CD14-positive monocyte (primary cell): ENCODE measurements at regions not wholly inside any gene's neighbourhood (a gene's known extent, or its start where the extent isn't known, plus 50 kb on each side); places are given as distances from the start of the nearest gene placed in this dataset.

ENCODE experiments used
- DNase-seq, 3 donors: peaks; one replicate each; pipeline ENCODE4 v3.0.0-alpha.2; 2011 to 2022
- H2AFZ ChIP-seq: 2 replicates; pipeline ENCODE4 v1.6.0; 2012; ENCODE audit warnings: mild to moderate bottlenecking, low read depth, low read length, inconsistent platforms; ENCODE audit not compliant: insufficient read depth, poor library complexity, severe bottlenecking
- H3K27ac ChIP-seq, 2 donors: 1 replicate in 1 of 2; 2 replicates in 1 of 2; pipeline ENCODE4 v1.5.1; 2012 to 2013; ENCODE audit warnings: low read length in 2 of 2, control low read depth in 1 of 2, inconsistent platforms in 1 of 2, low read depth in 1 of 2, mild to moderate bottlenecking in 1 of 2
- H3K27me3 ChIP-seq, 2 donors: one replicate each; pipeline versions ENCODE4 v1.6.0 to v1.6.1; 2011 to 2013; ENCODE audit warnings: low read length in 2 of 2; ENCODE audit not compliant: control insufficient read depth in 2 of 2, insufficient read depth in 2 of 2
- H3K36me3 ChIP-seq, 2 donors: replicated peaks in 1 of 2; 1 replicate in 1 of 2; 2 replicates in 1 of 2; pipeline versions ENCODE4 v1.5.1 to v1.6.1; 2012 to 2013; ENCODE audit warnings: low read length in 2 of 2, control low read depth in 1 of 2, inconsistent platforms in 1 of 2, mild to moderate bottlenecking in 1 of 2; ENCODE audit not compliant: insufficient read depth in 2 of 2, control insufficient read depth in 1 of 2
- H3K4me1 ChIP-seq, 2 donors: 1 replicate in 1 of 2; 2 replicates in 1 of 2; pipeline versions ENCODE4 v1.5.1 to v1.6.1; 2012 to 2013; ENCODE audit warnings: low read length in 2 of 2, control low read depth in 1 of 2, inconsistent platforms in 1 of 2, mild to moderate bottlenecking in 1 of 2, moderate library complexity in 1 of 2; ENCODE audit not compliant: insufficient read depth in 2 of 2, control insufficient read depth in 1 of 2
- H3K4me2 ChIP-seq: replicated peaks from 2 replicates; pipeline ENCODE3; 2012; ENCODE audit warnings: low read length, moderate library complexity, mild to moderate bottlenecking; ENCODE audit not compliant: poor library complexity, severe bottlenecking; ENCODE audit errors: extremely low read depth
- H3K4me3 ChIP-seq, 3 experiments: fragments of 200-600 bp in 1 of 3; sonication (generic) in 1 of 3; replicated peaks in 1 of 3; 1 replicate in 2 of 3; 2 replicates in 1 of 3; pipeline ENCODE4 v1.5.1; 2011 to 2013; ENCODE audit warnings: low read length in 3 of 3, mild to moderate bottlenecking in 3 of 3, control low read depth in 2 of 3, low read depth in 2 of 3, inconsistent platforms in 1 of 3, moderate library complexity in 1 of 3
- H3K79me2 ChIP-seq: 2 replicates; pipeline ENCODE4 v1.6.0; 2012; ENCODE audit warnings: mild to moderate bottlenecking, control low read depth, inconsistent platforms, low read length, moderate library complexity; ENCODE audit not compliant: insufficient read depth
- H3K9ac ChIP-seq: 2 replicates; pipeline ENCODE4 v1.6.0; 2017; ENCODE audit warnings: low read length, mild to moderate bottlenecking; ENCODE audit not compliant: insufficient read depth, poor library complexity, severe bottlenecking
- H3K9me3 ChIP-seq, 2 donors: replicated peaks in 1 of 2; 1 replicate in 1 of 2; 2 replicates in 1 of 2; pipeline versions ENCODE4 v1.5.1 to v1.6.1; 2012 to 2013; ENCODE audit warnings: low read length in 2 of 2, control low read depth in 1 of 2; ENCODE audit not compliant: control insufficient read depth in 1 of 2, insufficient read depth in 1 of 2
- H4K20me1 ChIP-seq: 2 replicates; pipeline ENCODE4 v1.6.0; 2012; ENCODE audit warnings: mild to moderate bottlenecking, low read length, control low read depth, moderate library complexity; ENCODE audit not compliant: insufficient read depth
- H3K27ac Mint-ChIP-seq, 7 donors: one replicate each; pipeline ENCODE4 v1.8.0; 2020; ENCODE audit warnings: mild to moderate bottlenecking in 7 of 7, mixed read lengths in 7 of 7, moderate library complexity in 6 of 7, inconsistent platforms in 2 of 7
- H3K27me3 Mint-ChIP-seq, 3 donors: one replicate each; pipeline ENCODE4 v1.8.0; 2021 to 2022; ENCODE audit warnings: low read depth in 3 of 3, mild to moderate bottlenecking in 3 of 3, mixed read lengths in 3 of 3, moderate library complexity in 3 of 3, inconsistent platforms in 1 of 3
- H3K36me3 Mint-ChIP-seq, 2 donors: one replicate each; pipeline ENCODE4 v1.8.0; 2020; ENCODE audit warnings: mixed read lengths in 2 of 2, inconsistent platforms in 1 of 2, mild to moderate bottlenecking in 1 of 2
- H3K4me1 Mint-ChIP-seq: one replicate; pipeline ENCODE4 v1.8.0; 2020; ENCODE audit warnings: mild to moderate bottlenecking, mixed read lengths
- H3K4me3 Mint-ChIP-seq, 2 donors: one replicate each; pipeline ENCODE4 v1.8.0; 2020; ENCODE audit warnings: mild to moderate bottlenecking in 2 of 2, mixed read lengths in 2 of 2, moderate library complexity in 1 of 2
- H3K9me3 Mint-ChIP-seq, 7 donors: one replicate each; pipeline ENCODE4 v1.8.0; 2020 to 2022; ENCODE audit warnings: mixed read lengths in 7 of 7, mild to moderate bottlenecking in 6 of 7, moderate library complexity in 6 of 7, inconsistent platforms in 2 of 7
- CTCF ChIP-seq: fragments of 200-600 bp; IDR thresholded peaks from one replicate; pipeline ENCODE4 v1.8.0; 2022; ENCODE audit warnings: antibody characterized with exemption, mild to moderate bottlenecking
- WGBS: methylation state at CpG from one replicate; pipeline ENCODE4 v1.1.5; 2013; ENCODE audit warnings: missing lambda C conversion rate; ENCODE audit not compliant: insufficient coverage; 5-methylcytosine and 5-hydroxymethylcytosine counted together
- intact Hi-C, 2 donors: fragments of 100-400 bp; cut with micrococcal nuclease; formaldehyde crosslinking; loops; one replicate each; pipeline versions ENCODE4 v1.15.0 to v1.15.1; 2023

DNA sequence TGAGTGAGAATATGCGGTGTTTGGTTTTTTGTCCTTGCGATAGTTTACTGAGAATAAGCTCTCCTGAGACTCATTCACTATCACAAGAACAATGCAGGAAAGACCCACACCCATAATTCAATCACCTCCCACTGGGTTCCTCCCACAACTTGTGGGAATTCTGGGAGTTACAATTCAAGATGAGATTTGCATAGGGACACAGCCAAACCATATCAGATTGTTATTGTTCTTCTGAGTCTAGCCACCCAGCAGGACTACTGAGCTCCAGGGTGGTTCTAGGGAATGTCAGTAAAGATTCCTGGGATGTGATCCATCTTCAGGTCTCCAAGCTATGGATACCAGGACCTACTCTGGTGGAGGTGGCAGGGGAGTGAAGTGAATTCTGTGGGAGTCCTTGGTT is 2075.1 kb upstream of the CDH9 start:
- H3K27me3 ChIP-seq = no peaks in the 10 kb centered on the region
- TF ChIP-seq CTCF = no peak
- H2AFZ ChIP-seq = no peak overlapping the region
- H3K4me1 ChIP-seq = no peaks in the 10 kb centered on the region
- H3K4me1 Mint-ChIP-seq = no peaks in the 10 kb centered on the region
- no peak overlapping the region for H3K4me3 ChIP-seq
- WGBS = no CpG with 5 or more reads among the region's 2 CpGs
- H4K20me1 ChIP-seq = no peaks in the 10 kb centered on the region
- H3K9ac ChIP-seq = no peak overlapping the region
- no peaks in the 10 kb centered on the region for H3K36me3 ChIP-seq
- H3K27me3 Mint-ChIP-seq = peaks cover 0 to 3% (median 0%) of the 10 kb centered on the region in 3 donors
- H3K27ac ChIP-seq = no peak overlapping the region
- peaks cover 6 to 7% of the 10 kb centered on the region in 2 donors for H3K9me3 ChIP-seq
- no peaks in the 10 kb centered on the region for H3K79me2 ChIP-seq
- intact Hi-C loops = no loop called here
- DNase-seq = no peak
- no peak overlapping the region for H3K4me2 ChIP-seq
- no peaks in the 10 kb centered on the region for H3K36me3 Mint-ChIP-seq
- peaks cover 0 to 15% (median 4%) of the 10 kb centered on the region in 7 donors for H3K9me3 Mint-ChIP-seq
- no peak overlapping the region for H3K4me3 Mint-ChIP-seq
- no peak overlapping the region for H3K27ac Mint-ChIP-seq

DNA sequence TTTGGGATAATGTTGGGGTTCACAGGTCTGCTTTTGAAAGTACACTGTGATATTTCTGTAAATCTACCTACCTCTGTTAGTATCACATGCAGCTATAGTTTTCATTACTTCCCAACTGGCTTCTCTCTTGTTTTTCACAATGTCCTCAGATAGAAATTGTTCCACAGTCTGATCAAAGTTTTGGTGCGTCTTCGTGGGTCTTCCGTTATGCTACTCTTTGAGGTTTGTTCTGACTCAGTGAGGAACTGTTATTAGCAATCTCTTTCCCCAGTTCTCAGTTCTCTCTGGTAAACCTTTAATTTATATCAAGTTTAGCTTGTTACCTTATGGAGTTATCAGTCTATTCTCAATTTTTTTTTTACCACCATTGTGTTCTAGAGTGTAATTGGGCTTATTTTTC is 2061.2 kb upstream of the CDH9 start:
- Mint-ChIP-seq H3K27me3 (peaks cover 0 to 2% (median 0%) of the 10 kb centered on the region in 3 donors), H3K9me3 (peaks cover 0 to 5% (median 3%) of the 10 kb centered on the region in 7 donors), H3K4me1 (peaks cover 2% of the 10 kb centered on the region), H3K36me3 (no peaks in the 10 kb centered on the region), H3K27ac (no peak overlapping the region), H3K4me3 (no peak overlapping the region)
- H3K4me2 ChIP-seq = no peak overlapping the region
- no CpG with 5 or more reads among the region's 3 CpGs for WGBS
- no peak for DNase-seq
- H3K4me1 ChIP-seq = no peaks in the 10 kb centered on the region
- H3K27ac ChIP-seq = no peak overlapping the region
- H2AFZ ChIP-seq = no peak overlapping the region
- H3K27me3 ChIP-seq = no peaks in the 10 kb centered on the region
- no peak overlapping the region for H3K4me3 ChIP-seq
- no peaks in the 10 kb centered on the region for H3K79me2 ChIP-seq
- H4K20me1 ChIP-seq = no peaks in the 10 kb centered on the region
- no peak for TF ChIP-seq CTCF
- no peaks in the 10 kb centered on the region for H3K9me3 ChIP-seq
- intact Hi-C loops = no loop called here
- no peaks in the 10 kb centered on the region for H3K36me3 ChIP-seq
- no peak overlapping the region for H3K9ac ChIP-seq
